GM18499 (cell line): ENCODE measurements at regions not wholly inside any gene's neighbourhood (a gene's known extent, or its start where the extent isn't known, plus 50 kb on each side); places are given as distances from the start of the nearest gene placed in this dataset.

Experiments
- ATAC-seq: cut with Tn5 transposase; IDR thresholded peaks from one replicate; pipeline ENCODE4 v1.9.1; 2021; ENCODE audit warnings: moderate number of reproducible peaks; ENCODE audit not compliant: insufficient read depth, unreplicated experiment

- no peak for ATAC-seq
Observed at GRCh38 chr17:33352526-33352925, 59.4 kb upstream of the ASIC2 start.

- ATAC-seq: no peak
Observed at GRCh38 chr17:33356266-33356665, 63.2 kb upstream of the ASIC2 start.

GRCh38 chr17:33363475-33363874, 70.4 kb upstream of the ASIC2 start:
- no peak for ATAC-seq

- no peak for ATAC-seq
Observed at GRCh38 chr17:33366960-33367359, 73.9 kb upstream of the ASIC2 start.

GRCh38 chr17:33369149-33369548, 76.1 kb upstream of the ASIC2 start:
- ATAC-seq: no peak

- ATAC-seq: no peak
Observed at GRCh38 chr17:33369876-33370275, 76.8 kb upstream of the ASIC2 start.

- ATAC-seq: no peak
Observed at GRCh38 chr17:33370401-33370800, 77.3 kb upstream of the ASIC2 start.

GRCh38 chr17:33371377-33371776, 78.3 kb upstream of the ASIC2 start:
- ATAC-seq: no peak

GRCh38 chr17:33373273-33373672, 80.2 kb upstream of the ASIC2 start:
- no peak for ATAC-seq

GRCh38 chr17:33375103-33375502, 82.0 kb upstream of the ASIC2 start:
- no peak for ATAC-seq

GRCh38 chr17:33375783-33376182, 82.7 kb upstream of the ASIC2 start:
- no peak for ATAC-seq

GRCh38 chr17:33377837-33378595, 84.9 kb upstream of the ASIC2 start:
- no peak for ATAC-seq

- ATAC-seq: no peak
Observed at GRCh38 chr17:33381201-33381600, 88.1 kb upstream of the ASIC2 start.

GRCh38 chr17:33383488-33384023, 90.5 kb upstream of the ASIC2 start:
- ATAC-seq: no peak

GRCh38 chr17:33385133-33385532, 92.0 kb upstream of the ASIC2 start:
- ATAC-seq: no peak

GRCh38 chr17:33385713-33386112, 92.6 kb upstream of the ASIC2 start:
- no peak for ATAC-seq

- ATAC-seq: no peak
Observed at GRCh38 chr17:33387406-33387805, 94.3 kb upstream of the ASIC2 start.

- no peak for ATAC-seq
Observed at GRCh38 chr17:33389504-33390135, 96.5 kb upstream of the ASIC2 start.

GRCh38 chr17:33390479-33391176, 97.5 kb upstream of the ASIC2 start:
- no peak for ATAC-seq

GRCh38 chr17:33396818-33397217, 103.7 kb upstream of the ASIC2 start:
- ATAC-seq: no peak

GRCh38 chr17:33398386-33398785, 105.3 kb upstream of the ASIC2 start:
- ATAC-seq: no peak
